ENCODE measurements at regions not wholly inside any gene's neighbourhood (a gene's known extent, or its start where the extent isn't known, plus 50 kb on each side); places are given as distances from the start of the nearest gene placed in this dataset.

DNA sequence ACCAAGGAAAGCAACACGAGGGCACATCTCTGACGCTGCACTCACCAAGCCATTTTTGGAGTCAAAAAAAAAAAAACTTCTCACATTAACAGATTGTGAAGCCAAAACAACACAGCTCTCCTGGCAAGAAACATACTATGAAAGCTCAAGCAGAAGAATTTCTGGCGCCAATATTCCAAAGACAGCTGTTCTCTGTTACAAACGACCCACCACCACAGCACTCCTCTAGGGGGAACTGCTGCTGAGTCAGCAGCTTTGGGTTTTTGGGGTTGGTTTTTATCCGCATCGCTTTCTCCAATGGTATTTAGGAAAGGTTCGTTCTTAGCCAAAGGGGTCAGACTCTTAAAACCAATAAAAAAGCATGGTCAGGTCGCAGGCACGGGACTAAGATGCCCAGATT lies 379.4 kb downstream of the RPS29 start (continued):
- TF ChIP-seq NRF1 (IDR thresholded peaks at IDR 0.05; ENCODE audit: low read depth, low read length) (no peak), CHD2 (IDR thresholded peaks at IDR 0.05; ENCODE audit: low read length, partially characterized antibody) (no peak)

GRCh38 chr14:49203676-49204075 lies 382.5 kb downstream of the RPS29 start:
- CTCF ChIA-PET = interaction anchor here (0.6 kb wide), 1 partner anchor 457 kb away, joined by 3 read pairs; no protein-coding TSS in a partner anchor
- H3K4me3 ChIP-seq (ENCODE audit: low read depth in 2 of 2, low read length in 1 of 2) = no peak overlapping the region
- H3K4me1 ChIP-seq (ENCODE audit: control insufficient read depth in 1 of 2, insufficient read depth in 2 of 2, low read depth in 1 of 2, low read length in 1 of 2) = no peaks in the 10 kb centered on the region
- POLR2A ChIA-PET = no interaction called here
- no peak overlapping the region for H3K4me2 ChIP-seq
- no peak overlapping the region for H2AFZ ChIP-seq (ENCODE audit: low read depth)
- H3K9me2 ChIP-seq = no peaks in the 10 kb centered on the region
- no peaks in the 10 kb centered on the region for H3F3A ChIP-seq (replicated peaks; ENCODE audit: insufficient read depth)
- no peaks in the 10 kb centered on the region for H3K36me3 ChIP-seq (replicated peaks in 1 of 2; ENCODE audit: control insufficient read depth in 1 of 2, insufficient read depth in 2 of 2, low read length in 1 of 2)
- DNase-seq = no peak
- H3K27ac ChIP-seq (ENCODE audit: low read depth in 2 of 2, low read length in 1 of 2) = no peak overlapping the region
- H3K9me3 ChIP-seq = no peaks in the 10 kb centered on the region
- whole genome bisulfite sequencing (ENCODE audit: low lambda C conversion rate) = 0% methylated on average over 2 of the region's 2 CpGs
- no peaks in the 10 kb centered on the region for H4K20me1 ChIP-seq (ENCODE audit: insufficient read depth)
- no peaks in the 10 kb centered on the region for H3K27me3 ChIP-seq (ENCODE audit: insufficient read depth)
- no peaks in the 10 kb centered on the region for H3K79me2 ChIP-seq (ENCODE audit: insufficient read depth)
- H3K9ac ChIP-seq = no peak overlapping the region
- TF ChIP-seq MAX (IDR thresholded peaks at IDR 0.05; ENCODE audit: low read depth) (no peak), TCF12 (IDR thresholded peaks at IDR 0.05) (no peak), FOSL2 (IDR thresholded peaks at IDR 0.05; ENCODE audit: borderline replicate concordance, low read depth) (no peak), USF2 (IDR thresholded peaks at IDR 0.05; ENCODE audit: borderline replicate concordance, low read depth, low read length) (no peak), MEF2A (IDR thresholded peaks at IDR 0.05; ENCODE audit: borderline replicate concordance, low read depth) (no peak), POLR2AphosphoS5 (IDR thresholded peaks at IDR 0.05; ENCODE audit: low read depth, low read length) (no peak), RXRA (IDR thresholded peaks at IDR 0.05; ENCODE audit: borderline replicate concordance, low read depth) (no peak), SIN3A (IDR thresholded peaks at IDR 0.05; ENCODE audit: borderline replicate concordance, low read depth, low read length) (no peak), MXI1 (IDR thresholded peaks at IDR 0.05; ENCODE audit: low read depth, low read length) (no peak), JUND (IDR thresholded peaks at IDR 0.05) (no peak), USF1 (IDR thresholded peaks at IDR 0.05; ENCODE audit: borderline replicate concordance, low read depth) (no peak), YY1 (IDR thresholded peaks at IDR 0.05; ENCODE audit: low read depth) (no peak)
- TF ChIP-seq, protein P1, sequence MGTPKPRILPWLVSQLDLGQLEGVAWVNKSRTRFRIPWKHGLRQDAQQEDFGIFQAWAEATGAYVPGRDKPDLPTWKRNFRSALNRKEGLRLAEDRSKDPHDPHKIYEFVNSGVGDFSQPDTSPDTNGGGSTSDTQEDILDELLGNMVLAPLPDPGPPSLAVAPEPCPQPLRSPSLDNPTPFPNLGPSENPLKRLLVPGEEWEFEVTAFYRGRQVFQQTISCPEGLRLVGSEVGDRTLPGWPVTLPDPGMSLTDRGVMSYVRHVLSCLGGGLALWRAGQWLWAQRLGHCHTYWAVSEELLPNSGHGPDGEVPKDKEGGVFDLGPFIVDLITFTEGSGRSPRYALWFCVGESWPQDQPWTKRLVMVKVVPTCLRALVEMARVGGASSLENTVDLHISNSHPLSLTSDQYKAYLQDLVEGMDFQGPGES (IDR thresholded peaks at IDR 0.05; ENCODE audit: low read depth, low read length) = no peak
- TF ChIP-seq, protein P2, sequence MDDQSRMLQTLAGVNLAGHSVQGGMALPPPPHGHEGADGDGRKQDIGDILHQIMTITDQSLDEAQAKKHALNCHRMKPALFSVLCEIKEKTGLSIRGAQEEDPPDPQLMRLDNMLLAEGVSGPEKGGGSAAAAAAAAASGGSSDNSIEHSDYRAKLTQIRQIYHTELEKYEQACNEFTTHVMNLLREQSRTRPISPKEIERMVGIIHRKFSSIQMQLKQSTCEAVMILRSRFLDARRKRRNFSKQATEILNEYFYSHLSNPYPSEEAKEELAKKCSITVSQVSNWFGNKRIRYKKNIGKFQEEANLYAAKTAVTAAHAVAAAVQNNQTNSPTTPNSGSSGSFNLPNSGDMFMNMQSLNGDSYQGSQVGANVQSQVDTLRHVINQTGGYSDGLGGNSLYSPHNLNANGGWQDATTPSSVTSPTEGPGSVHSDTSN (IDR thresholded peaks at IDR 0.05) = no peak

All from SK-N-SH (cell line).